HepG2 (cell line): ENCODE measurements at regions not wholly inside any gene's neighbourhood (a gene's known extent, or its start where the extent isn't known, plus 50 kb on each side); places are given as distances from the start of the nearest gene placed in this dataset.

Source experiments
- ATAC-seq: fragments of 200-7000 bp; cut with Tn5 transposase; 3 replicates; pipeline ENCODE4 v1.9.1; 2020; ENCODE audit warnings: mild to moderate bottlenecking, moderate library complexity
- BruUV-seq: library from RNA; stranded (reverse); fragments of 400-500 nt; replicated peaks from 2 replicates; lab custom pipeline; 2021; lab: Mats Ljungman, UMichigan
- CTCF ChIA-PET: fragments of 300-600 bp; formaldehyde crosslinking; extraction: SDS; loops from one replicate; lab custom pipeline; 2021; ENCODE audit warnings: low total read pairs, inconsistent platforms, low intra/inter-chr PET ratio; lab: Yijun Ruan, JAX
- POLR2A ChIA-PET: fragments of 350-600 bp; sonication (Branson Sonifier 250); formaldehyde crosslinking; loops from one replicate; lab custom pipeline; 2020; ENCODE audit warnings: antibody characterized with exemption, inconsistent platforms; lab: Yijun Ruan, JAX
- DNase-seq: peaks from one replicate; pipeline ENCODE4 v3.0.0-alpha.2; 2015; ENCODE audit warnings: low spot score
- FAIRE-seq: peaks from 3 replicates; lab custom pipeline; 2011; peaks lifted over from hg19 to GRCh38; lab: Jason Lieb, UNC
- H2AFZ ChIP-seq: one replicate; pipeline ENCODE4 v1.6.1; 2011; ENCODE audit warnings: low read length, inconsistent platforms
- H3K27ac ChIP-seq: fragments of 300-600 bp; 3 replicates; pipeline ENCODE4 v1.8.0; 2011; ENCODE audit warnings: mixed run types, mild to moderate bottlenecking, mixed read lengths, low read length, inconsistent platforms; ENCODE audit not compliant: insufficient read depth; ENCODE audit errors: extremely low read length
- H3K27me3 ChIP-seq, 2 experiments: fragments of 200-600 bp in 1 of 2; 2 replicates in 1 of 2; 3 replicates in 1 of 2; pipeline versions ENCODE4 v1.6.0 to v1.8.0; 2011; ENCODE audit warnings: low read length in 2 of 2, mild to moderate bottlenecking in 2 of 2, moderate library complexity in 2 of 2, inconsistent platforms in 1 of 2; ENCODE audit not compliant: insufficient read depth in 2 of 2, control insufficient read depth in 1 of 2
- H3K36me3 ChIP-seq, 2 experiments: fragments of 200-600 bp in 1 of 2; replicated peaks in 1 of 2; 2 replicates in 1 of 2; 3 replicates in 1 of 2; pipeline versions ENCODE4 v1.5.1 to v1.8.0; 2011; ENCODE audit warnings: low read length in 2 of 2, inconsistent platforms in 1 of 2; ENCODE audit not compliant: insufficient read depth in 2 of 2, control insufficient read depth in 1 of 2
- H3K4me1 ChIP-seq: 2 replicates; pipeline ENCODE4 v1.5.1; 2012; ENCODE audit warnings: low read length, inconsistent platforms; ENCODE audit not compliant: insufficient read depth
- H3K4me2 ChIP-seq: 2 replicates; pipeline ENCODE4 v1.6.0; 2011; ENCODE audit warnings: low read depth, low read length, inconsistent platforms
- H3K4me3 ChIP-seq, 3 experiments: fragments of 200-600 bp in 1 of 3; sonication (generic), shearing (Covaris generic) in 1 of 3; replicated peaks in 1 of 3; 2 replicates each; pipeline ENCODE4 v1.5.1; 2011 to 2016; ENCODE audit warnings: low read length in 3 of 3, inconsistent platforms in 2 of 3, low read depth in 2 of 3, mild to moderate bottlenecking in 2 of 3, control low read depth in 1 of 3, mixed read lengths in 1 of 3; ENCODE audit not compliant: insufficient read depth in 1 of 3
- H3K79me2 ChIP-seq: one replicate; pipeline ENCODE4 v1.6.1; 2011; ENCODE audit warnings: low read length, inconsistent platforms; ENCODE audit not compliant: insufficient read depth
- H3K9ac ChIP-seq: 2 replicates; pipeline ENCODE4 v1.6.0; 2011; ENCODE audit warnings: mild to moderate bottlenecking, low read depth, low read length, inconsistent platforms; ENCODE audit not compliant: insufficient read depth
- H3K9me3 ChIP-seq: 2 replicates; pipeline ENCODE4 v1.5.1; 2012; ENCODE audit warnings: mild to moderate bottlenecking, low read length
- H4K20me1 ChIP-seq: 2 replicates; pipeline ENCODE4 v1.6.0; 2011; ENCODE audit warnings: inconsistent platforms, mild to moderate bottlenecking, low read length, moderate library complexity; ENCODE audit not compliant: insufficient read depth
- ATF1 ChIP-seq: IDR thresholded peaks from 2 replicates; pipeline ENCODE4 v1.6.1; 2016; ENCODE audit warnings: mild to moderate bottlenecking, control low read depth
- ATF3 ChIP-seq: sonication (generic); formaldehyde crosslinking; IDR thresholded peaks from 2 replicates; pipeline ENCODE4 v1.4.0; 2020; ENCODE audit warnings: missing genetic modification reagents
- HMG20A ChIP-seq: IDR thresholded peaks from 2 replicates; pipeline ENCODE4 v1.6.1; 2016; ENCODE audit warnings: borderline replicate concordance
- KAT8 ChIP-seq: IDR thresholded peaks from 2 replicates; pipeline ENCODE4 v1.6.1; 2016; ENCODE audit warnings: missing genetic modification reagents, missing compliant biosample characterization
- KDM5A ChIP-seq: fragments of 200-600 bp; sonication (generic); IDR thresholded peaks from 2 replicates; pipeline ENCODE4 v1.7.0; 2018; ENCODE audit warnings: antibody characterized with exemption, mild to moderate bottlenecking, low read length, borderline replicate concordance
- MED13 ChIP-seq: sonication (generic); formaldehyde crosslinking; IDR thresholded peaks from 2 replicates; pipeline ENCODE4 v1.5.0; 2020; ENCODE audit warnings: missing genetic modification reagents
- RXRA ChIP-seq: sonication (generic); formaldehyde crosslinking; IDR thresholded peaks from 2 replicates; pipeline ENCODE4 v1.5.1; 2020; ENCODE audit warnings: missing genetic modification reagents
- SIN3A ChIP-seq: IDR thresholded peaks from 2 replicates; pipeline ENCODE4 v1.6.1; 2011; ENCODE audit warnings: low read depth, mild to moderate bottlenecking, control low read depth, low read length, borderline replicate concordance
- TCF7 ChIP-seq: sonication (generic); IDR thresholded peaks from 2 replicates; pipeline ENCODE4 v1.6.1; 2016; ENCODE audit warnings: antibody characterized with exemption, low read depth
- TFDP1 ChIP-seq: IDR thresholded peaks from 2 replicates; pipeline ENCODE4 v1.6.1; 2016; ENCODE audit warnings: missing compliant biosample characterization, missing genetic modification reagents, borderline replicate concordance
- TRAFD1 ChIP-seq: sonication (generic); formaldehyde crosslinking; IDR thresholded peaks from 2 replicates; pipeline ENCODE4 v1.5.1; 2020; ENCODE audit warnings: missing genetic modification reagents, mild to moderate bottlenecking, borderline replicate concordance
- ZGPAT ChIP-seq: IDR thresholded peaks from 2 replicates; pipeline ENCODE4 v1.6.1; 2016; ENCODE audit warnings: mild to moderate bottlenecking
- ZKSCAN5 ChIP-seq: sonication (generic); formaldehyde crosslinking; IDR thresholded peaks from 2 replicates; pipeline ENCODE4 v1.5.1; 2020; ENCODE audit warnings: mild to moderate bottlenecking, missing genetic modification reagents
- ZNF17 ChIP-seq: sonication (generic); formaldehyde crosslinking; IDR thresholded peaks from 2 replicates; pipeline ENCODE4 v1.5.0; 2020; ENCODE audit warnings: mild to moderate bottlenecking, missing genetic modification reagents
- ZNF256 ChIP-seq: sonication (generic); formaldehyde crosslinking; conservative IDR thresholded peaks from 2 replicates; pipeline ENCODE4 v1.4.0; 2020; ENCODE audit warnings: missing genetic modification reagents
- ZNF281 ChIP-seq: sonication (generic); formaldehyde crosslinking; IDR thresholded peaks from 2 replicates; pipeline ENCODE4 v1.4.0; 2020; ENCODE audit warnings: missing genetic modification reagents, borderline replicate concordance
- ZNF513 ChIP-seq: sonication (generic); formaldehyde crosslinking; conservative IDR thresholded peaks from 2 replicates; pipeline ENCODE4 v1.5.0; 2020; ENCODE audit warnings: missing genetic modification reagents
- WGBS: methylation state at CpG from one replicate; pipeline ENCODE4 v1.1.6; 2017; ENCODE audit warnings: low lambda C conversion rate; 5-methylcytosine and 5-hydroxymethylcytosine counted together
- in situ Hi-C: cut with HindIII; loops from 2 replicates; pipeline ENCODE4 v1.10.0; 2017; ENCODE audit warnings: low pct_unique_long_range_greater_than_20kb; ENCODE audit not compliant: extremely low pct_ligation_motif_present
- intact Hi-C: fragments of 100-400 bp; cut with micrococcal nuclease; formaldehyde crosslinking; loops from one replicate; pipeline ENCODE4 v1.10.0; 2022; ENCODE audit not compliant: unreplicated experiment

GRCh38 chr13:106177146-106177545 is 358.3 kb downstream of the EFNB2 start:
- no peak overlapping the region for H2AFZ ChIP-seq
- H3K27me3 ChIP-seq: no peaks in the 10 kb centered on the region; a peak in 1 of 5 replicates
- 19% methylated on average over 5 of the region's 5 CpGs for WGBS
- no peaks in the 10 kb centered on the region for H3K79me2 ChIP-seq
- ATAC-seq (no peak), FAIRE-seq (no peak), DNase-seq (no peak)
- H3K4me2 ChIP-seq: no peak overlapping the region
- CTCF ChIA-PET: no interaction called here
- H4K20me1 ChIP-seq: no peaks in the 10 kb centered on the region
- H3K9me3 ChIP-seq: no peaks in the 10 kb centered on the region
- intact Hi-C loops (no loop called here), in situ Hi-C loops (no loop called here)
- BruUV-seq: no TSS peak
- H3K4me3 ChIP-seq: no peak overlapping the region
- no peak overlapping the region for H3K9ac ChIP-seq
- H3K36me3 ChIP-seq: no peaks in the 10 kb centered on the region
- POLR2A ChIA-PET: no interaction called here
- no peaks in the 10 kb centered on the region for H3K4me1 ChIP-seq
- H3K27ac ChIP-seq: no peak overlapping the region
- TF ChIP-seq ZKSCAN5 (no peak), TRAFD1 (CRISPR knock-in tag) (no peak), KAT8 (CRISPR knock-in tag) (no peak), ZNF281 (CRISPR knock-in tag) (no peak), ZNF513 (CRISPR knock-in tag) (no peak), ZGPAT (CRISPR knock-in tag) (no peak), SIN3A (no peak), TCF7 (no peak), ATF1 (CRISPR knock-in tag) (no peak), ZNF256 (CRISPR knock-in tag) (no peak), MED13 (CRISPR knock-in tag) (no peak), ATF3 (CRISPR knock-in tag) (no peak), ZNF17 (CRISPR knock-in tag) (no peak), HMG20A (CRISPR knock-in tag) (no peak), KDM5A (no peak), RXRA (CRISPR knock-in tag) (no peak), TFDP1 (no peak)
